GM12878 (cell line): ENCODE measurements at regions not wholly inside any gene's neighbourhood (a gene's known extent, or its start where the extent isn't known, plus 50 kb on each side); places are given as distances from the start of the nearest gene placed in this dataset.

Source experiments
- MEF2B ChIP-seq: fragments of 450-650 bp; IDR thresholded peaks from 2 replicates; pipeline ENCODE4 v1.6.1; 2018; ENCODE audit warnings: mild to moderate bottlenecking, moderate library complexity; ENCODE audit not compliant: partially characterized antibody, poor library complexity, severe bottlenecking
- SRF ChIP-seq, 2 experiments: IDR thresholded peaks; 2 replicates each; pipeline ENCODE4 v1.6.1; 2011; ENCODE audit warnings: low read depth in 2 of 2, low read length in 2 of 2, mild to moderate bottlenecking in 1 of 2, moderate library complexity in 1 of 2
- TF ChIP-seq, protein P1 (sequence below): IDR thresholded peaks from 2 replicates; pipeline ENCODE4 v1.6.1; 2011; ENCODE audit warnings: low read depth, low read length, improper control_type of control experiment, borderline replicate concordance

- TF ChIP-seq SRF (IDR thresholded peaks at IDR 0.05; ENCODE audit: low read depth in 2 of 2, low read length in 2 of 2) (no peak), MEF2B (no peak)
- TF ChIP-seq, protein P1, sequence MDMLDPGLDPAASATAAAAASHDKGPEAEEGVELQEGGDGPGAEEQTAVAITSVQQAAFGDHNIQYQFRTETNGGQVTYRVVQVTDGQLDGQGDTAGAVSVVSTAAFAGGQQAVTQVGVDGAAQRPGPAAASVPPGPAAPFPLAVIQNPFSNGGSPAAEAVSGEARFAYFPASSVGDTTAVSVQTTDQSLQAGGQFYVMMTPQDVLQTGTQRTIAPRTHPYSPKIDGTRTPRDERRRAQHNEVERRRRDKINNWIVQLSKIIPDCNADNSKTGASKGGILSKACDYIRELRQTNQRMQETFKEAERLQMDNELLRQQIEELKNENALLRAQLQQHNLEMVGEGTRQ: no peak
Observed at GRCh38 chr18:5768454-5768853, 126.9 kb downstream of the TMEM200C start.
